HL-60 (cell line): ENCODE measurements at regions not wholly inside any gene's neighbourhood (a gene's known extent, or its start where the extent isn't known, plus 50 kb on each side); places are given as distances from the start of the nearest gene placed in this dataset.

ENCODE experiments used
- POLR2AphosphoS5 ChIP-seq: IDR thresholded peaks from 2 replicates; pipeline ENCODE4 v1.6.1; 2012; ENCODE audit warnings: low read depth
- TF ChIP-seq, protein P1 (sequence below): IDR thresholded peaks from one replicate; pipeline ENCODE4 v1.5.1; 2011; ENCODE audit warnings: low read length, control low read depth, inconsistent platforms; ENCODE audit not compliant: insufficient read depth
- TF ChIP-seq, protein P2 (sequence below): IDR thresholded peaks from 2 replicates; pipeline ENCODE4 v1.6.1; 2012; ENCODE audit warnings: low read depth; ENCODE audit not compliant: insufficient replicate concordance

DNA sequence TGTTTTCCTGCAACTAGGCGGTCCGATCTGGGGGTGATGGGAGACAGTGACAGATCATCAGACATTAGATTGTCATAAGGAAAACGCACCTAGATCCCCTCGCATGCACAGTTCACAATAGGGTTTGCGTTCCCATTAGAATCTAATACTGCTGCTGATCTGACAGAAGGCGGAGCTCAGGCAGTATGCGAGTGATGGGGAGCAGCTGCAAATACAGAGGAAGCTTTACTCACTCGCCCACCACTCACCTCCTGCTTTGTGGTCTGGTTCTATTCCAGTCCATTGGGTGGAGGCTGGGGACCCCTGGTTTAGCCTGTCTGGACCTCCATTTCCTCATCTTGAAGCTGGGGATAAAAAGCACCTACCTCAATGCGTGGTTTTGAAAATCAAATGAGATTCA, 437.5 kb upstream of the PROK2 start:
- TF ChIP-seq, protein P1, sequence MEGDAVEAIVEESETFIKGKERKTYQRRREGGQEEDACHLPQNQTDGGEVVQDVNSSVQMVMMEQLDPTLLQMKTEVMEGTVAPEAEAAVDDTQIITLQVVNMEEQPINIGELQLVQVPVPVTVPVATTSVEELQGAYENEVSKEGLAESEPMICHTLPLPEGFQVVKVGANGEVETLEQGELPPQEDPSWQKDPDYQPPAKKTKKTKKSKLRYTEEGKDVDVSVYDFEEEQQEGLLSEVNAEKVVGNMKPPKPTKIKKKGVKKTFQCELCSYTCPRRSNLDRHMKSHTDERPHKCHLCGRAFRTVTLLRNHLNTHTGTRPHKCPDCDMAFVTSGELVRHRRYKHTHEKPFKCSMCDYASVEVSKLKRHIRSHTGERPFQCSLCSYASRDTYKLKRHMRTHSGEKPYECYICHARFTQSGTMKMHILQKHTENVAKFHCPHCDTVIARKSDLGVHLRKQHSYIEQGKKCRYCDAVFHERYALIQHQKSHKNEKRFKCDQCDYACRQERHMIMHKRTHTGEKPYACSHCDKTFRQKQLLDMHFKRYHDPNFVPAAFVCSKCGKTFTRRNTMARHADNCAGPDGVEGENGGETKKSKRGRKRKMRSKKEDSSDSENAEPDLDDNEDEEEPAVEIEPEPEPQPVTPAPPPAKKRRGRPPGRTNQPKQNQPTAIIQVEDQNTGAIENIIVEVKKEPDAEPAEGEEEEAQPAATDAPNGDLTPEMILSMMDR = no peak
- TF ChIP-seq, protein P2, sequence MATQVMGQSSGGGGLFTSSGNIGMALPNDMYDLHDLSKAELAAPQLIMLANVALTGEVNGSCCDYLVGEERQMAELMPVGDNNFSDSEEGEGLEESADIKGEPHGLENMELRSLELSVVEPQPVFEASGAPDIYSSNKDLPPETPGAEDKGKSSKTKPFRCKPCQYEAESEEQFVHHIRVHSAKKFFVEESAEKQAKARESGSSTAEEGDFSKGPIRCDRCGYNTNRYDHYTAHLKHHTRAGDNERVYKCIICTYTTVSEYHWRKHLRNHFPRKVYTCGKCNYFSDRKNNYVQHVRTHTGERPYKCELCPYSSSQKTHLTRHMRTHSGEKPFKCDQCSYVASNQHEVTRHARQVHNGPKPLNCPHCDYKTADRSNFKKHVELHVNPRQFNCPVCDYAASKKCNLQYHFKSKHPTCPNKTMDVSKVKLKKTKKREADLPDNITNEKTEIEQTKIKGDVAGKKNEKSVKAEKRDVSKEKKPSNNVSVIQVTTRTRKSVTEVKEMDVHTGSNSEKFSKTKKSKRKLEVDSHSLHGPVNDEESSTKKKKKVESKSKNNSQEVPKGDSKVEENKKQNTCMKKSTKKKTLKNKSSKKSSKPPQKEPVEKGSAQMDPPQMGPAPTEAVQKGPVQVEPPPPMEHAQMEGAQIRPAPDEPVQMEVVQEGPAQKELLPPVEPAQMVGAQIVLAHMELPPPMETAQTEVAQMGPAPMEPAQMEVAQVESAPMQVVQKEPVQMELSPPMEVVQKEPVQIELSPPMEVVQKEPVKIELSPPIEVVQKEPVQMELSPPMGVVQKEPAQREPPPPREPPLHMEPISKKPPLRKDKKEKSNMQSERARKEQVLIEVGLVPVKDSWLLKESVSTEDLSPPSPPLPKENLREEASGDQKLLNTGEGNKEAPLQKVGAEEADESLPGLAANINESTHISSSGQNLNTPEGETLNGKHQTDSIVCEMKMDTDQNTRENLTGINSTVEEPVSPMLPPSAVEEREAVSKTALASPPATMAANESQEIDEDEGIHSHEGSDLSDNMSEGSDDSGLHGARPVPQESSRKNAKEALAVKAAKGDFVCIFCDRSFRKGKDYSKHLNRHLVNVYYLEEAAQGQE = no peak
- no peak for TF ChIP-seq POLR2AphosphoS5
